HCT116 (cell line): ENCODE measurements at regions not wholly inside any gene's neighbourhood (a gene's known extent, or its start where the extent isn't known, plus 50 kb on each side); places are given as distances from the start of the nearest gene placed in this dataset.

Source experiments
- ATAC-seq: fragments of 200-7000 bp; cut with Tn5 transposase; 2 replicates; pipeline ENCODE4 v1.9.1; 2020; ENCODE audit warnings: mild to moderate bottlenecking, moderate library complexity
- BruUV-seq: library from RNA; stranded (reverse); fragments of 400-500 nt; replicated peaks from 2 replicates; lab custom pipeline; 2021; lab: Mats Ljungman, UMichigan
- CTCF ChIA-PET: fragments of 300-600 bp; sonication (Branson Sonifier 250); formaldehyde crosslinking; loops from one replicate; lab custom pipeline; 2021; ENCODE audit warnings: antibody characterized with exemption; lab: Charles Lee
- POLR2A ChIA-PET: fragments of 300-600, 350-600 bp; sonication (Branson Sonifier 250); formaldehyde crosslinking; loops from one replicate; lab custom pipeline; 2021; ENCODE audit warnings: antibody characterized with exemption; lab: Charles Lee
- RAD21 ChIA-PET, 2 experiments: fragments of 300-600 bp; sonication (Branson Sonifier 250); formaldehyde crosslinking; loops; one replicate each; lab custom pipeline; 2023; ENCODE audit warnings: low total read pairs in 2 of 2; ENCODE audit not compliant: uncharacterized antibody in 2 of 2, unreplicated experiment in 2 of 2, low non-redundant PET in 1 of 2; lab: Charles Lee
- DNase-seq: peaks from one replicate; pipeline ENCODE4 v3.0.0-alpha.2; 2010; ENCODE audit warnings: low read depth, low spot score
- H2AFZ ChIP-seq: fragments of 200-600 bp; shearing (Covaris generic), sonication (generic); 2 replicates; pipeline ENCODE4 v1.6.1; 2017; ENCODE audit warnings: low read depth, mixed run types, mixed read lengths, antibody characterized with exemption, low read length; ENCODE audit not compliant: poor library complexity, severe bottlenecking
- H3K27ac ChIP-seq: 2 replicates; pipeline ENCODE4 v1.5.1; 2012; ENCODE audit warnings: low read depth, low read length
- H3K27me3 ChIP-seq: fragments of 200-600 bp; sonication (generic); 2 replicates; pipeline ENCODE4 v1.6.1; 2016; ENCODE audit warnings: mixed run types, low read length, mixed read lengths; ENCODE audit not compliant: insufficient read depth
- H3K36me3 ChIP-seq, 2 experiments: fragments of 200-500 bp in 1 of 2; fragments of 200-600 bp in 1 of 2; sonication (Bioruptor generic) in 1 of 2; sonication (generic) in 1 of 2; 2 replicates each; pipeline versions ENCODE4 v1.5.1 to v1.6.1; 2014 to 2016; ENCODE audit warnings: low read length in 2 of 2, inconsistent platforms in 1 of 2, mixed read lengths in 1 of 2, mixed run types in 1 of 2; ENCODE audit not compliant: insufficient read depth in 2 of 2, control insufficient read depth in 1 of 2
- H3K4me1 ChIP-seq, 2 experiments: fragments of 200-600 bp in 1 of 2; sonication (generic) in 1 of 2; 2 replicates each; pipeline versions ENCODE4 v1.5.1 to v1.6.1; 2012 to 2017; ENCODE audit warnings: low read length in 2 of 2, inconsistent platforms in 1 of 2, mild to moderate bottlenecking in 1 of 2, mixed read lengths in 1 of 2, mixed run types in 1 of 2, moderate library complexity in 1 of 2; ENCODE audit not compliant: insufficient read depth in 2 of 2, control insufficient read depth in 1 of 2
- H3K4me2 ChIP-seq: fragments of 200-600 bp; sonication (generic); 2 replicates; pipeline ENCODE4 v1.6.1; 2017; ENCODE audit warnings: mixed run types, low read length, mixed read lengths
- H3K4me3 ChIP-seq, 2 experiments: fragments of 200-600 bp in 1 of 2; sonication (generic) in 1 of 2; replicated peaks in 1 of 2; 2 replicates each; pipeline ENCODE4 v1.5.1; 2011 to 2016; ENCODE audit warnings: low read length in 2 of 2, control low read depth in 1 of 2, low read depth in 1 of 2, mild to moderate bottlenecking in 1 of 2, mixed read lengths in 1 of 2, mixed run types in 1 of 2
- H3K79me2 ChIP-seq: fragments of 200-600 bp; sonication (generic); 2 replicates; pipeline ENCODE4 v1.6.1; 2017; ENCODE audit warnings: mild to moderate bottlenecking, mixed run types, low read length, moderate library complexity, mixed read lengths; ENCODE audit not compliant: insufficient read depth
- H3K9ac ChIP-seq: fragments of 200-600 bp; sonication (generic); 2 replicates; pipeline ENCODE4 v1.6.1; 2016; ENCODE audit warnings: low read length, mixed read lengths
- H3K9me2 ChIP-seq: fragments of 200-600 bp; sonication (generic), shearing (Covaris generic); 2 replicates; pipeline ENCODE4 v1.6.1; 2017; ENCODE audit warnings: mixed run types, mild to moderate bottlenecking, moderate library complexity; ENCODE audit not compliant: insufficient read depth
- H3K9me3 ChIP-seq, 2 experiments: fragments of 200-500 bp in 1 of 2; fragments of 200-600 bp in 1 of 2; sonication (Bioruptor generic) in 1 of 2; sonication (generic) in 1 of 2; 2 replicates each; pipeline ENCODE4 v1.6.1; 2014 to 2017; ENCODE audit warnings: low read length in 2 of 2, mixed read lengths in 2 of 2, inconsistent platforms in 1 of 2, low read depth in 1 of 2, mild to moderate bottlenecking in 1 of 2, mixed run types in 1 of 2, moderate library complexity in 1 of 2; ENCODE audit not compliant: control insufficient read depth in 1 of 2, insufficient read depth in 1 of 2
- H4K20me1 ChIP-seq: fragments of 200-600 bp; sonication (generic), shearing (Covaris generic); 2 replicates; pipeline ENCODE4 v1.6.1; 2017; ENCODE audit warnings: mixed run types, mild to moderate bottlenecking, moderate library complexity; ENCODE audit not compliant: insufficient read depth
- CBX3 ChIP-seq: IDR thresholded peaks from 2 replicates; pipeline ENCODE4 v1.6.1; 2012; ENCODE audit warnings: low read depth
- CTCF ChIP-seq, 3 experiments: fragments of 200-600 bp in 1 of 3; sonication (generic) in 1 of 3; IDR thresholded peaks in 2 of 3; conservative IDR thresholded peaks in 1 of 3; 2 replicates each; pipeline ENCODE4 v1.5.1; 2012 to 2017; ENCODE audit warnings: low read depth in 2 of 3, low read length in 2 of 3, antibody characterized with exemption in 1 of 3, borderline replicate concordance in 1 of 3, control low read depth in 1 of 3, mild to moderate bottlenecking in 1 of 3, mixed read lengths in 1 of 3, mixed run types in 1 of 3, moderate library complexity in 1 of 3; ENCODE audit not compliant: insufficient read depth in 1 of 3
- ELF1 ChIP-seq: IDR thresholded peaks from 2 replicates; pipeline ENCODE4 v1.6.1; 2012; ENCODE audit warnings: low read depth, borderline replicate concordance
- EZH2 ChIP-seq: fragments of 200-600 bp; sonication (generic); IDR thresholded peaks from 2 replicates; pipeline ENCODE4 v1.6.1; 2017; ENCODE audit warnings: antibody characterized with exemption, mixed run types
- EZH2phosphoT487 ChIP-seq: fragments of 200-600 bp; IDR thresholded peaks from 2 replicates; pipeline ENCODE4 v1.6.1; 2018; ENCODE audit warnings: antibody characterized with exemption, borderline replicate concordance
- FOSL1 ChIP-seq: IDR thresholded peaks from 2 replicates; pipeline ENCODE4 v1.6.1; 2012; ENCODE audit warnings: low read depth
- JUND ChIP-seq: IDR thresholded peaks from 2 replicates; pipeline ENCODE4 v1.6.1; 2012
- POLR2A ChIP-seq: IDR thresholded peaks from 2 replicates; pipeline ENCODE4 v1.7.0; 2011; ENCODE audit warnings: borderline replicate concordance; ENCODE audit not compliant: insufficient read depth, insufficient read length; ENCODE audit errors: extremely low read depth
- RAD21 ChIP-seq: IDR thresholded peaks from 2 replicates; pipeline ENCODE4 v1.6.1; 2012; ENCODE audit warnings: low read depth, mild to moderate bottlenecking
- SIN3A ChIP-seq: IDR thresholded peaks from 2 replicates; pipeline ENCODE4 v1.6.1; 2012; ENCODE audit warnings: low read depth
- SP1 ChIP-seq: IDR thresholded peaks from 2 replicates; pipeline ENCODE4 v1.6.1; 2012; ENCODE audit warnings: low read depth
- SRF ChIP-seq: IDR thresholded peaks from 2 replicates; pipeline ENCODE4 v1.6.1; 2012; ENCODE audit warnings: low read depth
- TCF7L2 ChIP-seq: IDR thresholded peaks from 2 replicates; pipeline ENCODE4 v1.7.0; 2011; ENCODE audit warnings: borderline replicate concordance, inconsistent platforms; ENCODE audit not compliant: insufficient read depth, insufficient read length; ENCODE audit errors: extremely low read depth
- YY1 ChIP-seq: IDR thresholded peaks from 2 replicates; pipeline ENCODE4 v1.6.1; 2011; ENCODE audit warnings: low read length, low read depth, moderate library complexity, mild to moderate bottlenecking; ENCODE audit not compliant: insufficient replicate concordance; ENCODE audit errors: extremely low read depth
- ZFX ChIP-seq: fragments of 450-650 bp; IDR thresholded peaks from 2 replicates; pipeline ENCODE4 v1.6.1; 2017
- ZNF274 ChIP-seq: fragments of 200-500 bp; sonication (Bioruptor generic); IDR thresholded peaks from 2 replicates; pipeline ENCODE4 v1.6.1; 2014; ENCODE audit warnings: mild to moderate bottlenecking, low read depth, low read length, inconsistent platforms
- intact Hi-C: fragments of 100-400 bp; cut with micrococcal nuclease; formaldehyde crosslinking; loops from 2 replicates; pipeline ENCODE4 v1.10.0; 2022
- TF ChIP-seq, protein P1 (sequence below): IDR thresholded peaks from 2 replicates; pipeline ENCODE4 v1.6.1; 2012

DNA sequence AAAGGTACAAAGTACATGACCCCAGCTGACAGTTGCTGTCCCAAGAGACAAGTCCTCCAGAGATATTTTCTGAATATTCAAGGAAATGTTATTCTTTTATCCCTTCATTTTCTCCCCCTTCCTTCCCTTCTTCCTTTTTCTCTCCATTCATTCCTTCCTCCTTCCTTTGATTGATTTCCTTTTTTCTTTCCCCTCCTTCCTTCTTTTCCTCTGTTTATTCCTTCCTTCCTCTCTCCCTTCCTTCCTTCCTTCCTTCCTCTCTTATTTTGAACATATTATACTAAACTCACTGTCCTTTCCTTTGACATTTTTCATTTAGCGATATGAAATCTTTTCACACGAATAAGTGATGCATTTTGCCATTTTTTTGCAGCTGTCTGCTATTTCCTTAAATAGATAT, 73.2 kb upstream of the HDDC2 start:
- ChIA-PET RAD21 (no interaction called here), POLR2A (no interaction called here), CTCF (no interaction called here)
- ATAC-seq (no peak), DNase-seq (no peak)
- H3K9ac ChIP-seq = no peak overlapping the region
- H3K27ac ChIP-seq = no peak overlapping the region
- no peaks in the 10 kb centered on the region for H3K4me1 ChIP-seq
- BruUV-seq = no TSS peak
- H3K36me3 ChIP-seq = no peaks in the 10 kb centered on the region
- H3K9me2 ChIP-seq = no peaks in the 10 kb centered on the region
- TF ChIP-seq, protein P1, sequence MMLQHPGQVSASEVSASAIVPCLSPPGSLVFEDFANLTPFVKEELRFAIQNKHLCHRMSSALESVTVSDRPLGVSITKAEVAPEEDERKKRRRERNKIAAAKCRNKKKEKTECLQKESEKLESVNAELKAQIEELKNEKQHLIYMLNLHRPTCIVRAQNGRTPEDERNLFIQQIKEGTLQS = no peak
- no peak for TF ChIP-seq EZH2
- TF ChIP-seq RAD21 = no peak
- TF ChIP-seq ZNF274 = no peak
- TF ChIP-seq ZFX = no peak
- TF ChIP-seq FOSL1 = no peak
- TF ChIP-seq SRF = no peak
- TF ChIP-seq CTCF (IDR thresholded peaks at IDR 0.05 in 2 of 3, conservative IDR thresholded peaks at IDR 0.05 in 1 of 3; ENCODE audit: borderline replicate concordance in 1 of 3, insufficient read depth in 1 of 3, low read depth in 2 of 3, low read length in 2 of 3) = no peak
- no peak for TF ChIP-seq SP1
- TF ChIP-seq CBX3 = no peak
- TF ChIP-seq EZH2phosphoT487 = no peak
- no peak for TF ChIP-seq SIN3A
- TF ChIP-seq JUND = no peak
- TF ChIP-seq YY1 = no peak
- TF ChIP-seq POLR2A = no peak
- TF ChIP-seq ELF1 = no peak
- no peak for TF ChIP-seq TCF7L2
- H4K20me1 ChIP-seq = no peaks in the 10 kb centered on the region
- no peaks in the 10 kb centered on the region for H3K9me3 ChIP-seq
- intact Hi-C loops = no loop called here
- no peaks in the 10 kb centered on the region for H3K79me2 ChIP-seq
- H2AFZ ChIP-seq = no peak overlapping the region
- H3K27me3 ChIP-seq = peaks cover 78% of the 10 kb centered on the region
- no peak overlapping the region for H3K4me2 ChIP-seq
- no peak overlapping the region for H3K4me3 ChIP-seq
